T-cell (primary cell): ENCODE measurements at regions not wholly inside any gene's neighbourhood (a gene's known extent, or its start where the extent isn't known, plus 50 kb on each side); places are given as distances from the start of the nearest gene placed in this dataset.

Source experiments
- ATAC-seq, 4 experiments: fragments of 200-7000 bp in 3 of 4; fragments of 150-1000 bp in 1 of 4; cut with Tn5 transposase; replicated peaks in 1 of 4; 1 replicate in 3 of 4; 2 replicates in 1 of 4; pipeline ENCODE4 v1.10.0; 2021; ENCODE audit warnings: moderate library complexity in 3 of 4, mild to moderate bottlenecking in 2 of 4, moderate number of reproducible peaks in 1 of 4
- CTCF ChIA-PET, 2 donors: fragments of 300-600 bp; sonication (Branson Sonifier 250); formaldehyde crosslinking; loops; one replicate each; lab custom pipeline; 2022; ENCODE audit warnings: antibody characterized with exemption in 2 of 2; lab: Charles Lee
- POLR2A ChIA-PET, 2 donors: fragments of 300-600 bp; sonication (Branson Sonifier 250); formaldehyde crosslinking; loops; one replicate each; lab custom pipeline; 2022; ENCODE audit warnings: antibody characterized with exemption in 2 of 2; lab: Charles Lee
- DNase-seq, 35 experiments: peaks; one replicate each; pipeline versions ENCODE4 v3.0.0 to v3.0.0-alpha.2; 2013 to 2023
- H3K27ac ChIP-seq: one replicate; pipeline ENCODE4 v1.5.1; 2013; ENCODE audit warnings: low read length
- H3K27me3 ChIP-seq, 2 experiments: replicated peaks in 1 of 2; 1 replicate in 1 of 2; 2 replicates in 1 of 2; pipeline versions ENCODE4 v1.6.1 to v1.7.0; 2013; ENCODE audit warnings: low read length in 1 of 2, mixed read lengths in 1 of 2; ENCODE audit not compliant: control insufficient read depth in 2 of 2, insufficient read depth in 2 of 2; ENCODE audit errors: extremely low read depth in 1 of 2
- H3K36me3 ChIP-seq, 2 donors: 1 replicate in 1 of 2; 2 replicates in 1 of 2; pipeline versions ENCODE4 v1.6.1 to v1.7.0; 2013; ENCODE audit warnings: low read length in 1 of 2; ENCODE audit not compliant: control insufficient read depth in 2 of 2, insufficient read depth in 1 of 2; ENCODE audit errors: extremely low read depth in 1 of 2
- H3K4me1 ChIP-seq, 2 experiments: 1 replicate in 1 of 2; 2 replicates in 1 of 2; pipeline versions ENCODE4 v1.6.1 to v1.7.0; 2013; ENCODE audit warnings: low read length in 2 of 2, mixed read lengths in 1 of 2; ENCODE audit not compliant: insufficient read depth in 2 of 2, control insufficient read depth in 1 of 2; ENCODE audit errors: extremely low read depth in 1 of 2
- H3K4me3 ChIP-seq, 2 donors: 1 replicate in 1 of 2; 2 replicates in 1 of 2; pipeline versions ENCODE4 v1.5.1 to v1.7.0; 2013; ENCODE audit warnings: mild to moderate bottlenecking in 2 of 2, low read length in 1 of 2, moderate library complexity in 1 of 2; ENCODE audit not compliant: control insufficient read depth in 1 of 2; ENCODE audit errors: extremely low read depth in 1 of 2
- H3K9me3 ChIP-seq: 2 replicates; pipeline ENCODE4 v1.7.0; 2013
- H3K27ac Mint-ChIP-seq, 2 donors: one replicate each; pipeline ENCODE4 v1.8.0; 2020 to 2021; ENCODE audit warnings: mild to moderate bottlenecking in 2 of 2, mixed read lengths in 2 of 2
- H3K27me3 Mint-ChIP-seq, 2 donors: one replicate each; pipeline ENCODE4 v1.8.0; 2021 to 2022; ENCODE audit warnings: mixed read lengths in 2 of 2
- H3K36me3 Mint-ChIP-seq: one replicate; pipeline ENCODE4 v1.8.0; 2021; ENCODE audit warnings: mixed read lengths
- H3K4me1 Mint-ChIP-seq, 3 donors: one replicate each; pipeline ENCODE4 v1.8.0; 2020 to 2022; ENCODE audit warnings: mixed read lengths in 3 of 3, mild to moderate bottlenecking in 1 of 3
- H3K4me3 Mint-ChIP-seq, 3 donors: one replicate each; pipeline ENCODE4 v1.8.0; 2020 to 2022; ENCODE audit warnings: mild to moderate bottlenecking in 3 of 3, mixed read lengths in 3 of 3, moderate library complexity in 3 of 3
- H3K9me3 Mint-ChIP-seq, 3 donors: one replicate each; pipeline ENCODE4 v1.8.0; 2020 to 2022; ENCODE audit warnings: mixed read lengths in 3 of 3
- WGBS: methylation state at CpG from one replicate; pipeline ENCODE4 v1.1.5; 2013; ENCODE audit warnings: missing lambda C conversion rate; ENCODE audit not compliant: insufficient coverage; 5-methylcytosine and 5-hydroxymethylcytosine counted together

GRCh38 chr15:62857411-62857853 is 185.1 kb upstream of the TPM1 start:
- H3K4me1 Mint-ChIP-seq, result peaks cover 0 to 8% (median 5%) of the 10 kb centered on the region in 3 donors
- POLR2A ChIA-PET, result no interaction called here
- ATAC-seq, result peak in 1 of 4 experiments; percentile 46

GRCh38 chr15:62858343-62858742 is 184.2 kb upstream of the TPM1 start:
- Mint-ChIP-seq H3K4me1 (peaks cover 0 to 8% (median 5%) of the 10 kb centered on the region in 3 donors), H3K4me3 (no peak overlapping the region), H3K27me3 (peaks cover 28 to 40% of the 10 kb centered on the region in 2 donors), H3K27ac (no peak overlapping the region), H3K9me3 (no peaks in the 10 kb centered on the region), H3K36me3 (no peaks in the 10 kb centered on the region)
- ChIA-PET CTCF (no interaction called here), POLR2A (no interaction called here)
- Histone ChIP-seq H3K4me1 (peaks cover 0 to 11% of the 10 kb centered on the region in 2 experiments), H3K36me3 (no peaks in the 10 kb centered on the region), H3K27me3 (peaks cover 0 to 27% of the 10 kb centered on the region in 2 experiments), H3K27ac (no peak overlapping the region), H3K9me3 (no peaks in the 10 kb centered on the region), H3K4me3 (no peak overlapping the region)
- DNase-seq, result no peak
- no peak for ATAC-seq
- 32% methylated on average over 2 of the region's 2 CpGs for WGBS

More at GRCh38 chr15:62857411-62857853, 185.1 kb upstream of the TPM1 start:
- Mint-ChIP-seq H3K27me3 (peaks cover 28 to 40% of the 10 kb centered on the region in 2 donors), H3K9me3 (no peaks in the 10 kb centered on the region), H3K4me3 (no peak overlapping the region), H3K27ac (no peak overlapping the region), H3K36me3 (no peaks in the 10 kb centered on the region)
- Histone ChIP-seq H3K4me3 (no peak overlapping the region), H3K27ac (no peak overlapping the region), H3K27me3 (peaks cover 0 to 27% of the 10 kb centered on the region in 2 experiments), H3K9me3 (no peaks in the 10 kb centered on the region), H3K4me1 (peaks cover 0 to 11% of the 10 kb centered on the region in 2 experiments), H3K36me3 (no peaks in the 10 kb centered on the region)
- CTCF ChIA-PET, result no interaction called here
- DNase-seq, result peak in 10 of 35 experiments; percentile 1 to 38 (median 4)
- 30% methylated on average over 3 of the region's 5 CpGs for WGBS

GRCh38 chr15:62862717-62863116 is 179.8 kb upstream of the TPM1 start:
- Mint-ChIP-seq H3K4me3 (no peak overlapping the region), H3K27ac (no peak overlapping the region), H3K36me3 (no peaks in the 10 kb centered on the region), H3K27me3 (peaks cover 18 to 26% of the 10 kb centered on the region in 2 donors), H3K9me3 (no peaks in the 10 kb centered on the region), H3K4me1 (no peaks in the 10 kb centered on the region)
- Histone ChIP-seq H3K4me1 (peaks cover 0 to under 1% of the 10 kb centered on the region in 2 experiments), H3K9me3 (no peaks in the 10 kb centered on the region), H3K4me3 (no peak overlapping the region), H3K36me3 (no peaks in the 10 kb centered on the region), H3K27me3 (peaks cover 0 to 7% of the 10 kb centered on the region in 2 experiments), H3K27ac (no peak overlapping the region)
- ChIA-PET CTCF (no interaction called here), POLR2A (no interaction called here)
- DNase-seq (no peak), ATAC-seq (no peak)
- 78% methylated on average over 1 of the region's 2 CpGs for WGBS

GRCh38 chr15:62866366-62866765 is 176.2 kb upstream of the TPM1 start:
- no peak overlapping the region for H3K4me3 ChIP-seq
- Mint-ChIP-seq H3K9me3 (peaks cover 0 to 6% (median 0%) of the 10 kb centered on the region in 3 donors), H3K27me3 (peaks cover 4 to 5% of the 10 kb centered on the region in 2 donors), H3K36me3 (no peaks in the 10 kb centered on the region), H3K4me1 (no peaks in the 10 kb centered on the region), H3K4me3 (no peak overlapping the region), H3K27ac (no peak overlapping the region)
- ATAC-seq, result no peak
- CTCF ChIA-PET, result no interaction called here
- WGBS, result no CpG with 5 or more reads among the region's 6 CpGs
- no peaks in the 10 kb centered on the region for H3K36me3 ChIP-seq
- no peaks in the 10 kb centered on the region for H3K9me3 ChIP-seq
- DNase-seq, result no peak
- H3K27ac ChIP-seq, result no peak overlapping the region
- peaks cover 0 to 7% of the 10 kb centered on the region in 2 experiments for H3K27me3 ChIP-seq
- H3K4me1 ChIP-seq, result no peaks in the 10 kb centered on the region
- POLR2A ChIA-PET, result no interaction called here

- H3K4me1 ChIP-seq, result no peaks in the 10 kb centered on the region
- peaks cover 0 to 4% of the 10 kb centered on the region in 2 experiments for H3K27me3 ChIP-seq
- Mint-ChIP-seq H3K4me3 (no peak overlapping the region), H3K27ac (no peak overlapping the region), H3K27me3 (no peaks in the 10 kb centered on the region), H3K4me1 (no peaks in the 10 kb centered on the region), H3K36me3 (no peaks in the 10 kb centered on the region), H3K9me3 (peaks cover 0 to 6% (median 0%) of the 10 kb centered on the region in 3 donors)
- ChIA-PET CTCF (interaction anchor here in 1 of 2 donors (0.5 kb wide), 1 partner anchor 221 kb away, joined by 8 read pairs; no protein-coding TSS in a partner anchor), POLR2A (no interaction called here)
- no peak overlapping the region for H3K4me3 ChIP-seq
- H3K36me3 ChIP-seq, result no peaks in the 10 kb centered on the region
- no peak for DNase-seq
- ATAC-seq, result no peak
- H3K9me3 ChIP-seq, result no peaks in the 10 kb centered on the region
- 92% methylated on average over 4 of the region's 4 CpGs for WGBS
- H3K27ac ChIP-seq, result no peak overlapping the region
Measured at GRCh38 chr15:62867844-62868243, 174.7 kb upstream of the TPM1 start.

GRCh38 chr15:62868507-62868906 is 174.0 kb upstream of the TPM1 start:
- DNase-seq, result no peak
- POLR2A ChIA-PET, result no interaction called here
- WGBS, result 90% methylated on average over 2 of the region's 6 CpGs
- Mint-ChIP-seq H3K27me3 (no peaks in the 10 kb centered on the region), H3K27ac (no peak overlapping the region), H3K36me3 (no peaks in the 10 kb centered on the region), H3K9me3 (peaks cover 0 to 6% (median 0%) of the 10 kb centered on the region in 3 donors), H3K4me3 (no peak overlapping the region), H3K4me1 (no peaks in the 10 kb centered on the region)
- ATAC-seq, result no peak
- H3K27ac ChIP-seq, result no peak overlapping the region
- H3K27me3 ChIP-seq, result peaks cover 0 to 7% of the 10 kb centered on the region in 2 experiments
- no peaks in the 10 kb centered on the region for H3K4me1 ChIP-seq
- H3K4me3 ChIP-seq, result no peak overlapping the region
- CTCF ChIA-PET, result interaction anchor here in 1 of 2 donors (0.5 kb wide), 1 partner anchor 220 kb away, joined by 8 read pairs; no protein-coding TSS in a partner anchor
- no peaks in the 10 kb centered on the region for H3K36me3 ChIP-seq
- H3K9me3 ChIP-seq, result no peaks in the 10 kb centered on the region
